Activated CD8-positive, alpha-beta memory T cell treated with anti-CD3 and anti-CD28 coated beads, Interleukin-2, amount 50 U/mL, for 1 hour (primary cell): ENCODE measurements at regions not wholly inside any gene's neighbourhood (a gene's known extent, or its start where the extent isn't known, plus 50 kb on each side); places are given as distances from the start of the nearest gene placed in this dataset.
"Not testable (repeated sequence)": the region's sequence is repeated elsewhere in the genome, so short reads cannot be mapped to it uniquely, and the experiment has no call there.

ENCODE experiments used
- DNase-seq: peaks from one replicate; pipeline ENCODE4 v3.0.0-alpha.2; 2020; ENCODE audit errors: extremely low read depth

- DNase-seq, result no peak
Measured at GRCh38 chr15:63434576-63435186, 53.0 kb upstream of the CA12 start.

- no peak for DNase-seq
Measured at GRCh38 chr15:63435204-63435820, 53.7 kb upstream of the CA12 start.

- DNase-seq, result no peak
Measured at GRCh38 chr15:63436341-63436740, 54.7 kb upstream of the CA12 start.

GRCh38 chr15:63436872-63437375, 55.3 kb upstream of the CA12 start:
- DNase-seq, result peak; percentile 63

- no peak for DNase-seq
Measured at GRCh38 chr15:63439536-63440264, 58.1 kb upstream of the CA12 start.

GRCh38 chr15:63440265-63440648, 58.6 kb upstream of the CA12 start:
- no peak for DNase-seq

- no peak for DNase-seq
Measured at GRCh38 chr15:63440756-63441155, 59.1 kb upstream of the CA12 start.

GRCh38 chr15:63441266-63441665, 59.6 kb upstream of the CA12 start:
- no peak for DNase-seq

- no peak for DNase-seq
Measured at GRCh38 chr15:63442080-63442479, 60.4 kb upstream of the CA12 start.

GRCh38 chr15:63444611-63445010, 59.8 kb upstream of the USP3 start:
- no peak for DNase-seq

GRCh38 chr15:63446255-63446654, 58.1 kb upstream of the USP3 start:
- peak; percentile 24 for DNase-seq

GRCh38 chr15:63447017-63447676, 57.2 kb upstream of the USP3 start:
- no peak for DNase-seq

- DNase-seq, result no peak
Measured at GRCh38 chr15:63448266-63448665, 56.1 kb upstream of the USP3 start.

- not testable (repeated sequence) for DNase-seq
Measured at GRCh38 chr15:63448872-63449555, 55.4 kb upstream of the USP3 start.

- no peak for DNase-seq
Measured at GRCh38 chr15:63449731-63450130, 54.7 kb upstream of the USP3 start.

GRCh38 chr15:63450884-63451225, 53.5 kb upstream of the USP3 start:
- DNase-seq, result no peak

- no peak for DNase-seq
Measured at GRCh38 chr15:63451671-63452315, 52.6 kb upstream of the USP3 start.

- DNase-seq, result no peak
Measured at GRCh38 chr15:63452552-63453136, 51.7 kb upstream of the USP3 start.

GRCh38 chr15:63453186-63453905, 51.0 kb upstream of the USP3 start:
- no peak for DNase-seq

- no peak for DNase-seq
Measured at GRCh38 chr15:63454503-63455211, 49.7 kb upstream of the USP3 start.
